ENCODE measurements at regions not wholly inside any gene's neighbourhood (a gene's known extent, or its start where the extent isn't known, plus 50 kb on each side); places are given as distances from the start of the nearest gene placed in this dataset.

GRCh38 chr10:85527616-85528317 lies 838.8 kb downstream of the GRID1 start:
- no peaks in the 10 kb centered on the region for H3K36me3 ChIP-seq
- no peaks in the 10 kb centered on the region for H3K4me1 ChIP-seq
- TF ChIP-seq, protein P1, sequence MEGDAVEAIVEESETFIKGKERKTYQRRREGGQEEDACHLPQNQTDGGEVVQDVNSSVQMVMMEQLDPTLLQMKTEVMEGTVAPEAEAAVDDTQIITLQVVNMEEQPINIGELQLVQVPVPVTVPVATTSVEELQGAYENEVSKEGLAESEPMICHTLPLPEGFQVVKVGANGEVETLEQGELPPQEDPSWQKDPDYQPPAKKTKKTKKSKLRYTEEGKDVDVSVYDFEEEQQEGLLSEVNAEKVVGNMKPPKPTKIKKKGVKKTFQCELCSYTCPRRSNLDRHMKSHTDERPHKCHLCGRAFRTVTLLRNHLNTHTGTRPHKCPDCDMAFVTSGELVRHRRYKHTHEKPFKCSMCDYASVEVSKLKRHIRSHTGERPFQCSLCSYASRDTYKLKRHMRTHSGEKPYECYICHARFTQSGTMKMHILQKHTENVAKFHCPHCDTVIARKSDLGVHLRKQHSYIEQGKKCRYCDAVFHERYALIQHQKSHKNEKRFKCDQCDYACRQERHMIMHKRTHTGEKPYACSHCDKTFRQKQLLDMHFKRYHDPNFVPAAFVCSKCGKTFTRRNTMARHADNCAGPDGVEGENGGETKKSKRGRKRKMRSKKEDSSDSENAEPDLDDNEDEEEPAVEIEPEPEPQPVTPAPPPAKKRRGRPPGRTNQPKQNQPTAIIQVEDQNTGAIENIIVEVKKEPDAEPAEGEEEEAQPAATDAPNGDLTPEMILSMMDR (IDR thresholded peaks at IDR 0.05): no peak
- H3K9me3 ChIP-seq: peaks cover 0 to 8% of the 10 kb centered on the region in 2 donors
- H3K27ac ChIP-seq: no peak overlapping the region
- no peak overlapping the region for H3K4me3 ChIP-seq
- no peak for DNase-seq (ENCODE audit: low spot score)
- no peaks in the 10 kb centered on the region for H3K27me3 ChIP-seq

- Histone ChIP-seq H3K27ac (no peak overlapping the region), H3K27me3 (no peaks in the 10 kb centered on the region), H3K4me3 (no peak overlapping the region), H3K4me1 (no peaks in the 10 kb centered on the region), H3K36me3 (no peaks in the 10 kb centered on the region), H3K9me3 (peaks cover 0 to 8% of the 10 kb centered on the region in 2 donors)
- DNase-seq (ENCODE audit: low spot score): no peak
- TF ChIP-seq, protein P1 (IDR thresholded peaks at IDR 0.05): no peak
Measured at GRCh38 chr10:85528318-85528652, 838.3 kb downstream of the GRID1 start.

- Histone ChIP-seq H3K27ac (no peak overlapping the region), H3K36me3 (no peaks in the 10 kb centered on the region), H3K4me3 (no peak overlapping the region), H3K27me3 (no peaks in the 10 kb centered on the region), H3K4me1 (no peaks in the 10 kb centered on the region), H3K9me3 (peaks cover 0 to 8% of the 10 kb centered on the region in 2 donors)
- TF ChIP-seq, protein P1 (IDR thresholded peaks at IDR 0.05): no peak
- DNase-seq (ENCODE audit: low spot score): no peak
Measured at GRCh38 chr10:85531706-85532105, 834.9 kb downstream of the GRID1 start.

- Histone ChIP-seq H3K9me3 (peaks cover 0 to 8% of the 10 kb centered on the region in 2 donors), H3K27ac (no peak overlapping the region), H3K27me3 (no peaks in the 10 kb centered on the region), H3K36me3 (no peaks in the 10 kb centered on the region), H3K4me1 (no peaks in the 10 kb centered on the region), H3K4me3 (no peak overlapping the region)
- TF ChIP-seq, protein P1 (IDR thresholded peaks at IDR 0.05): no peak
- no peak for DNase-seq (ENCODE audit: low spot score)
Measured at GRCh38 chr10:85532773-85533172, 833.8 kb downstream of the GRID1 start.

DNA sequence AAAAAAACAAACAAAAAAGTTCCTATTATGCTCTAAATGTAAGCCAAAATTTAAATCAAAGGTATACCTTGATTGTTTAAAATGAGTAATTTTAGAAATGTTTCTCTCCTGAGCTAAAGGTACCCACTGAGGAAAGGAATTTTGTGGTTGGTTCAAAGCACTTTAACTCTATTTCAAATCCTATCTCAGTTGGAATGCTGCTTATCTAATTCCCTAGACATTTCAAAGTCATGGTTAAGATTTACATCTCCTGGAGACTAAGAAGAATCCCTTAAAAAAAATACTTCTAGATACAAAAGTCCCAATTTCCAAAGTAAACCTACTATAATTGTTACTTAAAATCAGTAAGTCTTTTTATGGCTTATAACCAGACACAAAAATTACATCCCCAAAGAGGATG lies 830.7 kb downstream of the GRID1 start:
- TF ChIP-seq, protein P1 (IDR thresholded peaks at IDR 0.05): no peak
- no peaks in the 10 kb centered on the region for H3K36me3 ChIP-seq
- H3K9me3 ChIP-seq: no peaks in the 10 kb centered on the region
- no peaks in the 10 kb centered on the region for H3K27me3 ChIP-seq
- DNase-seq (ENCODE audit: low spot score): no peak
- H3K4me3 ChIP-seq: no peak overlapping the region
- H3K4me1 ChIP-seq: no peaks in the 10 kb centered on the region
- H3K27ac ChIP-seq: no peak overlapping the region

- Histone ChIP-seq H3K27me3 (no peaks in the 10 kb centered on the region), H3K4me3 (no peak overlapping the region), H3K9me3 (no peaks in the 10 kb centered on the region), H3K27ac (no peak overlapping the region), H3K4me1 (no peaks in the 10 kb centered on the region), H3K36me3 (no peaks in the 10 kb centered on the region)
- TF ChIP-seq, protein P1 (IDR thresholded peaks at IDR 0.05): no peak
- DNase-seq (ENCODE audit: low spot score): no peak
Measured at GRCh38 chr10:85537561-85537960, 829.0 kb downstream of the GRID1 start.

Data from right atrium auricular region (tissue), 2 donors.